ENCODE measurements at regions not wholly inside any gene's neighbourhood (a gene's known extent, or its start where the extent isn't known, plus 50 kb on each side); places are given as distances from the start of the nearest gene placed in this dataset.

GRCh38 chr7:106460792-106461254, 176.0 kb upstream of the NAMPT start:
- Histone ChIP-seq H3K4me1 (peaks cover 31% of the 10 kb centered on the region), H3K36me3 (ENCODE audit: control insufficient read depth, insufficient read depth, low read length) (no peaks in the 10 kb centered on the region), H3K9me3 (peaks cover 14% of the 10 kb centered on the region), H3K27me3 (replicated peaks; ENCODE audit: control insufficient read depth, insufficient read depth, low read length) (no peaks in the 10 kb centered on the region), H3K4me3 (ENCODE audit: low read depth, low read length) (no peak overlapping the region)
- POLR2A ChIA-PET: interaction anchor here (1.1 kb wide), 1 partner anchor 176 kb away, joined by 16 read pairs; the partner anchor contains the start of gene NAMPT
- TF ChIP-seq CTCF (IDR thresholded peaks at IDR 0.05; ENCODE audit: insufficient read depth in 1 of 2, low read depth in 1 of 2, low read length in 1 of 2, severe bottlenecking in 1 of 2, unreplicated experiment in 1 of 2): no peak
- Mint-ChIP-seq H3K4me3 (ENCODE audit: unreplicated experiment) (peak overlapping the region; percentile 25), H3K9me3 (ENCODE audit: unreplicated experiment) (peaks cover 29% of the 10 kb centered on the region), H3K36me3 (ENCODE audit: insufficient read depth, unreplicated experiment) (no peaks in the 10 kb centered on the region), H3K4me1 (ENCODE audit: low read depth, unreplicated experiment) (peaks cover 31% of the 10 kb centered on the region), H3K27me3 (ENCODE audit: insufficient read depth, unreplicated experiment) (no peaks in the 10 kb centered on the region), H3K27ac (ENCODE audit: unreplicated experiment) (peak overlapping the region; percentile 89)
- BruUV-seq (replicated peaks): no TSS peak
- CTCF ChIA-PET: interaction anchor here (1.0 to 3.0 kb wide), 3 partner anchors 13 to 284 kb away, joined by 3 to 81 read pairs (median 24); partner anchors contain the start of gene NAMPT
- intact Hi-C loops (cut with micrococcal nuclease; ENCODE audit: unreplicated experiment): loop anchor here (5.0 to 10.0 kb wide), 3 partner anchors 79 to 406 kb away; no protein-coding TSS in a partner anchor
- DNase-seq: peak; percentile 82 to 90

GRCh38 chr7:106459397-106460072, 174.8 kb upstream of the NAMPT start:
- no peak for DNase-seq
- Mint-ChIP-seq H3K4me3 (ENCODE audit: unreplicated experiment) (no peak overlapping the region), H3K9me3 (ENCODE audit: unreplicated experiment) (peaks cover 29% of the 10 kb centered on the region), H3K4me1 (ENCODE audit: low read depth, unreplicated experiment) (peaks cover 31% of the 10 kb centered on the region), H3K36me3 (ENCODE audit: insufficient read depth, unreplicated experiment) (no peaks in the 10 kb centered on the region), H3K27ac (ENCODE audit: unreplicated experiment) (peak overlapping the region; percentile 89), H3K27me3 (ENCODE audit: insufficient read depth, unreplicated experiment) (no peaks in the 10 kb centered on the region)
- Histone ChIP-seq H3K9me3 (peaks cover 14% of the 10 kb centered on the region), H3K4me1 (peaks cover 31% of the 10 kb centered on the region), H3K27me3 (replicated peaks; ENCODE audit: control insufficient read depth, insufficient read depth, low read length) (no peaks in the 10 kb centered on the region), H3K4me3 (ENCODE audit: low read depth, low read length) (no peak overlapping the region), H3K36me3 (ENCODE audit: control insufficient read depth, insufficient read depth, low read length) (no peaks in the 10 kb centered on the region)
- no TSS peak for BruUV-seq (replicated peaks)
- intact Hi-C loops (cut with micrococcal nuclease; ENCODE audit: unreplicated experiment): loop anchor here (5.0 to 10.0 kb wide), 3 partner anchors 77 to 405 kb away; no protein-coding TSS in a partner anchor
- POLR2A ChIA-PET: no interaction called here
- no peak for TF ChIP-seq CTCF (IDR thresholded peaks at IDR 0.05; ENCODE audit: insufficient read depth in 1 of 2, low read depth in 1 of 2, low read length in 1 of 2, severe bottlenecking in 1 of 2, unreplicated experiment in 1 of 2)
- CTCF ChIA-PET: no interaction called here

GRCh38 chr7:106457678-106458077, 172.9 kb upstream of the NAMPT start:
- Histone ChIP-seq H3K9me3 (peaks cover 14% of the 10 kb centered on the region), H3K4me1 (peaks cover 33% of the 10 kb centered on the region), H3K36me3 (ENCODE audit: control insufficient read depth, insufficient read depth, low read length) (no peaks in the 10 kb centered on the region), H3K27me3 (replicated peaks; ENCODE audit: control insufficient read depth, insufficient read depth, low read length) (no peaks in the 10 kb centered on the region), H3K4me3 (ENCODE audit: low read depth, low read length) (no peak overlapping the region)
- no peak for TF ChIP-seq CTCF (IDR thresholded peaks at IDR 0.05; ENCODE audit: insufficient read depth in 1 of 2, low read depth in 1 of 2, low read length in 1 of 2, severe bottlenecking in 1 of 2, unreplicated experiment in 1 of 2)
- Mint-ChIP-seq H3K36me3 (ENCODE audit: insufficient read depth, unreplicated experiment) (no peaks in the 10 kb centered on the region), H3K4me1 (ENCODE audit: low read depth, unreplicated experiment) (peaks cover 31% of the 10 kb centered on the region), H3K9me3 (ENCODE audit: unreplicated experiment) (peaks cover 29% of the 10 kb centered on the region), H3K27ac (ENCODE audit: unreplicated experiment) (no peak overlapping the region), H3K4me3 (ENCODE audit: unreplicated experiment) (no peak overlapping the region), H3K27me3 (ENCODE audit: insufficient read depth, unreplicated experiment) (no peaks in the 10 kb centered on the region)
- intact Hi-C loops (cut with micrococcal nuclease; ENCODE audit: unreplicated experiment): no loop called here
- ChIA-PET CTCF (no interaction called here), POLR2A (no interaction called here)
- BruUV-seq (replicated peaks): no TSS peak
- DNase-seq: no peak

Data from Caco-2 (cell line).